PFSK-1 (cell line): ENCODE measurements at regions not wholly inside any gene's neighbourhood (a gene's known extent, or its start where the extent isn't known, plus 50 kb on each side); places are given as distances from the start of the nearest gene placed in this dataset.

Source experiments
- FOXP2 ChIP-seq: optimal IDR thresholded peaks from 2 replicates; pipeline ENCODE3; 2011; ENCODE audit warnings: borderline replicate concordance, control low read depth, inconsistent platforms; ENCODE audit not compliant: insufficient read depth; ENCODE audit errors: extremely low read length, extremely low read depth
- POLR2AphosphoS5 ChIP-seq: IDR thresholded peaks from 2 replicates; pipeline ENCODE4 v1.6.1; 2012; ENCODE audit warnings: low read depth, mild to moderate bottlenecking, control low read depth, low read length, moderate library complexity
- REST ChIP-seq, 2 experiments: IDR thresholded peaks; 2 replicates each; pipeline versions ENCODE4 v1.6.1 to v1.8.0; 2011 to 2012; ENCODE audit warnings: low read depth in 2 of 2, low read length in 2 of 2, control low read depth in 1 of 2, inconsistent platforms in 1 of 2, mild to moderate bottlenecking in 1 of 2, moderate library complexity in 1 of 2; ENCODE audit not compliant: insufficient read depth in 1 of 2
- SIN3A ChIP-seq: IDR thresholded peaks from 2 replicates; pipeline ENCODE4 v1.6.1; 2012; ENCODE audit warnings: mild to moderate bottlenecking, low read length, moderate library complexity, borderline replicate concordance; ENCODE audit not compliant: insufficient read depth
- TAF1 ChIP-seq: IDR thresholded peaks from 2 replicates; pipeline ENCODE4 v1.6.1; 2012; ENCODE audit warnings: low read length, control low read depth, borderline replicate concordance; ENCODE audit not compliant: insufficient read depth

DNA sequence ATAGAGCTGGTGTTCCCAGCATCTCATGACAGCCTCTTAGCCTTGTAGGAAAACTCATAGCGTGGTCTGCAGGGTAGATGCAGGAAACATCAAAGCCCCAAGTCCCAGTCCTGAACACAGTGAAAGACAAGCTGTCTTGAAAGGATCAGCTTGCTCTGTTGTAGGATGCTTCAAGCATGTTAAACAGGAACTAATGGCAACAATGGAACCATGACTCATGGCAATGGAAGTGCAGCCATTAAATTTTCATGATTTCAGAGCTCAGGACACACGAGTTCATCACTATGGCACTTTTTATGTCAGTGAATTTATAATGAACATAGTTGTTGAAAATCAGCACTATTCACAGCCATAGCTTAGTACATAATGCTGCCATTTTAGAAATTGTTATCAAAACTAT is 367.7 kb downstream of the KIF16B start:
- no peak for TF ChIP-seq POLR2AphosphoS5
- TF ChIP-seq REST (IDR thresholded peaks at IDR 0.05; ENCODE audit: insufficient read depth in 1 of 2, low read depth in 2 of 2, low read length in 2 of 2) = no peak
- no peak for TF ChIP-seq SIN3A
- TF ChIP-seq FOXP2 = no peak
- TF ChIP-seq TAF1 = no peak

GRCh38 chr20:16203096-16203495 is 370.2 kb downstream of the KIF16B start:
- TF ChIP-seq FOXP2 (no peak), POLR2AphosphoS5 (no peak), REST (IDR thresholded peaks at IDR 0.05; ENCODE audit: insufficient read depth in 1 of 2, low read depth in 2 of 2, low read length in 2 of 2) (no peak), SIN3A (no peak), TAF1 (no peak)

DNA sequence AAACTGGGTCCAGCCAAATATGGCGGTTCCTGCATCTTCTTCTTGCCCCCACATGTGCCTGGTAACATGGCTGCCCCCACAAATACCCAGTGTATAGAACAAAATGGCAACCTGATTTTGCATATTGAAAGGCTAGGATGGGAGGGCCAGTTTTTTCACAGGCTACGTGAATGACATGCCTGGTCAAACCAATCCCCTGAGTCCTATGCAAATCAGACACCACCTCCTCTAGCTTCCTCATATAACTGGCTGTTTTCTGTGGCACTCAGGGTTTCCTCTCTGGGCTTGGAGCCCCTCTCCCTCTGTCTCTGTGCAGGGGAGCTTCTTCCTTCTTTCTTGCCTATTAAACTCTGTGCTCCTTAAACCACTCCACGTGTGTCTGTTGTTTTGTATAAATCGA is 372.1 kb downstream of the KIF16B start:
- no peak for TF ChIP-seq FOXP2
- no peak for TF ChIP-seq SIN3A
- no peak for TF ChIP-seq POLR2AphosphoS5
- TF ChIP-seq REST (IDR thresholded peaks at IDR 0.05; ENCODE audit: insufficient read depth in 1 of 2, low read depth in 2 of 2, low read length in 2 of 2) = no peak
- no peak for TF ChIP-seq TAF1

DNA sequence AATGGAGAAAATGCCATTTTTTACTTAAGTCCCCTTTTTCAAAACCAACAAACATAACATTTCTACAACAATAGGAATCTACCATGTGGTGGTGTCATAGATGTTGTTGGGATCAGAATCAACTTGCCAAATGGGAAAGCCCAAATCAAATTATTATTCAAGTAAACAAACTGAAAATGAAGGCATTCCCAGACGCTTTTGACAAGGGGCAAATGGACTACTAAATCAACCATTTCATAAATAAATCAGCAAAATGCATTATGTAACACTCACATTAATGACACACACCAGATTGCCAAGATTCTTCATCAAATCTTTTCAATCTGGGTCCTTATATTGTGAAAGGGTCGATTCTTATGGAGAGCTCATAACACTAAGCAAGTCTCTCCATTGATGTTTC is 375.6 kb downstream of the KIF16B start:
- no peak for TF ChIP-seq POLR2AphosphoS5
- TF ChIP-seq REST (IDR thresholded peaks at IDR 0.05; ENCODE audit: insufficient read depth in 1 of 2, low read depth in 2 of 2, low read length in 2 of 2) = no peak
- TF ChIP-seq SIN3A = no peak
- TF ChIP-seq TAF1 = no peak
- no peak for TF ChIP-seq FOXP2

- TF ChIP-seq TAF1 (no peak), REST (IDR thresholded peaks at IDR 0.05; ENCODE audit: insufficient read depth in 1 of 2, low read depth in 2 of 2, low read length in 2 of 2) (no peak), FOXP2 (no peak), POLR2AphosphoS5 (no peak), SIN3A (no peak)
Measured at GRCh38 chr20:16195671-16196070, 377.6 kb downstream of the KIF16B start.
